PC-9 (cell line): ENCODE measurements at regions not wholly inside any gene's neighbourhood (a gene's known extent, or its start where the extent isn't known, plus 50 kb on each side); places are given as distances from the start of the nearest gene placed in this dataset.
"Not testable (repeated sequence)": the region's sequence is repeated elsewhere in the genome, so short reads cannot be mapped to it uniquely, and the experiment has no call there.

Experiments used
- BruUV-seq: library from RNA; stranded (reverse); fragments of 400-500 nt; replicated peaks from 2 replicates; lab custom pipeline; 2021; lab: Mats Ljungman, UMichigan
- CTCF ChIA-PET: fragments of 300-600 bp; sonication (Branson Sonifier 250); formaldehyde crosslinking; loops from one replicate; lab custom pipeline; 2022; ENCODE audit warnings: antibody characterized with exemption; lab: Charles Lee
- POLR2A ChIA-PET: fragments of 300-600 bp; sonication (Branson Sonifier 250); formaldehyde crosslinking; loops from one replicate; lab custom pipeline; 2022; ENCODE audit warnings: antibody characterized with exemption; ENCODE audit not compliant: unreplicated experiment; lab: Charles Lee
- DNase-seq, 2 experiments: peaks; one replicate each; pipeline versions ENCODE4 v3.0.0 to v3.0.0-alpha.2; 2015 to 2022; ENCODE audit warnings: mixed read lengths in 1 of 2
- H2AFZ ChIP-seq: fragments of 200-600 bp; sonication (generic); 2 replicates; pipeline ENCODE4 v1.8.1; 2017; ENCODE audit warnings: antibody characterized with exemption
- H3F3A ChIP-seq: fragments of 200-600 bp; sonication (generic); 2 replicates; pipeline ENCODE4 v1.8.1; 2017; ENCODE audit warnings: antibody characterized with exemption, mild to moderate bottlenecking, low read depth; ENCODE audit not compliant: insufficient read depth
- H3K27ac ChIP-seq: fragments of 200-600 bp; sonication (generic); 2 replicates; pipeline ENCODE4 v1.6.1; 2016; ENCODE audit warnings: mixed run types
- H3K27me3 ChIP-seq: fragments of 200-600 bp; sonication (generic); 2 replicates; pipeline ENCODE4 v1.6.1; 2016; ENCODE audit warnings: low read depth, mixed run types; ENCODE audit not compliant: insufficient read depth
- H3K36me3 ChIP-seq: fragments of 200-600 bp; sonication (generic); 2 replicates; pipeline ENCODE4 v1.6.1; 2016; ENCODE audit warnings: low read depth, mixed run types
- H3K4me1 ChIP-seq: fragments of 200-600 bp; sonication (generic); replicated peaks from 2 replicates; pipeline ENCODE4 v1.6.1; 2016; ENCODE audit warnings: mixed run types; ENCODE audit not compliant: insufficient read depth
- H3K4me2 ChIP-seq: fragments of 200-600 bp; sonication (generic); 2 replicates; pipeline ENCODE4 v1.6.1; 2017; ENCODE audit warnings: mixed run types
- H3K4me3 ChIP-seq: fragments of 200-600 bp; sonication (generic); 2 replicates; pipeline ENCODE4 v1.6.1; 2016; ENCODE audit warnings: mixed run types
- H3K79me2 ChIP-seq: fragments of 200-600 bp; sonication (generic); 2 replicates; pipeline ENCODE4 v1.6.1; 2017; ENCODE audit warnings: low read depth, mixed run types
- H3K9me2 ChIP-seq: fragments of 200-600 bp; sonication (generic); 2 replicates; pipeline ENCODE4 v1.8.1; 2017; ENCODE audit warnings: mild to moderate bottlenecking; ENCODE audit not compliant: insufficient read depth
- H3K9me3 ChIP-seq: fragments of 200-600 bp; sonication (generic); 2 replicates; pipeline ENCODE4 v1.8.1; 2016; ENCODE audit warnings: low read depth; ENCODE audit not compliant: insufficient read depth
- H4K20me1 ChIP-seq: fragments of 200-600 bp; sonication (generic); 2 replicates; pipeline ENCODE4 v1.8.1; 2017; ENCODE audit not compliant: insufficient read depth
- EZH2 ChIP-seq: fragments of 200-600 bp; sonication (generic); IDR thresholded peaks from 2 replicates; pipeline ENCODE4 v1.8.0; 2017; ENCODE audit warnings: antibody characterized with exemption, low read depth
- intact Hi-C: fragments of 100-400 bp; cut with micrococcal nuclease; formaldehyde crosslinking; loops from one replicate; pipeline ENCODE4 v1.10.0; 2022; ENCODE audit not compliant: unreplicated experiment
- TF ChIP-seq, protein P1 (sequence below): fragments of 200-600 bp; sonication (generic); conservative IDR thresholded peaks from 2 replicates; pipeline ENCODE4 v1.6.1; 2017; ENCODE audit warnings: mixed run types, antibody characterized with exemption, mild to moderate bottlenecking, moderate library complexity

GRCh38 chr6:113246186-113246585 is 611.0 kb upstream of the MARCKS start:
- Histone ChIP-seq H2AFZ (no peak overlapping the region), H3K36me3 (no peaks in the 10 kb centered on the region), H3K9me3 (no peaks in the 10 kb centered on the region), H3F3A (no peaks in the 10 kb centered on the region), H3K79me2 (no peaks in the 10 kb centered on the region), H3K4me2 (no peak overlapping the region), H4K20me1 (no peaks in the 10 kb centered on the region), H3K4me3 (no peak overlapping the region), H3K4me1 (no peaks in the 10 kb centered on the region), H3K9me2 (0 out of 2 replicates have a peak, but pooled peaks cover 4% of the 10 kb centered on the region), H3K27ac (no peak overlapping the region), H3K27me3 (no peaks in the 10 kb centered on the region)
- TF ChIP-seq EZH2: no peak
- TF ChIP-seq, protein P1, sequence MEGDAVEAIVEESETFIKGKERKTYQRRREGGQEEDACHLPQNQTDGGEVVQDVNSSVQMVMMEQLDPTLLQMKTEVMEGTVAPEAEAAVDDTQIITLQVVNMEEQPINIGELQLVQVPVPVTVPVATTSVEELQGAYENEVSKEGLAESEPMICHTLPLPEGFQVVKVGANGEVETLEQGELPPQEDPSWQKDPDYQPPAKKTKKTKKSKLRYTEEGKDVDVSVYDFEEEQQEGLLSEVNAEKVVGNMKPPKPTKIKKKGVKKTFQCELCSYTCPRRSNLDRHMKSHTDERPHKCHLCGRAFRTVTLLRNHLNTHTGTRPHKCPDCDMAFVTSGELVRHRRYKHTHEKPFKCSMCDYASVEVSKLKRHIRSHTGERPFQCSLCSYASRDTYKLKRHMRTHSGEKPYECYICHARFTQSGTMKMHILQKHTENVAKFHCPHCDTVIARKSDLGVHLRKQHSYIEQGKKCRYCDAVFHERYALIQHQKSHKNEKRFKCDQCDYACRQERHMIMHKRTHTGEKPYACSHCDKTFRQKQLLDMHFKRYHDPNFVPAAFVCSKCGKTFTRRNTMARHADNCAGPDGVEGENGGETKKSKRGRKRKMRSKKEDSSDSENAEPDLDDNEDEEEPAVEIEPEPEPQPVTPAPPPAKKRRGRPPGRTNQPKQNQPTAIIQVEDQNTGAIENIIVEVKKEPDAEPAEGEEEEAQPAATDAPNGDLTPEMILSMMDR: no peak
- ChIA-PET CTCF (no interaction called here), POLR2A (no interaction called here)
- no peak for DNase-seq
- BruUV-seq: no TSS peak
- intact Hi-C loops: no loop called here

DNA sequence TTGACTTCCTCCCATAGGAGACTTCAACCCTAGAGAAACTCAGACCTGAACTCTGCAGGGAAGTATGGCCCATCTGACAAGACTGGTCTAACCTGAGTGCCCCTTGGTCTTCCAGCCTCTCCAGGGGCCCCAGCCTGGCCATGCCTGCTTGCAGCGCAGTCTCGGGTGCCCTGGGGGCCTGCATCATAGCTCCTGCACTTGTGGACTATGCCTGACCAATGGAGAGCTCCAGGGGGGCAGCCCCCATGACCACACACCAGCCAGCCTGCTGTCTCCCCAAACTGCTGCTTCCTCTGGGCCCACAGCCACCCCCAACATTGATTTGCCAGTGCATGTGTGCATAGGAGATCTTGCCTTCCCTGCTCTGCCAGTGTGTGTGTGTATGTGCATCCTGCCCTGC is 608.6 kb upstream of the MARCKS start:
- no peak for DNase-seq
- no peak overlapping the region for H3K27ac ChIP-seq
- TF ChIP-seq, protein P1: no peak
- no peak for TF ChIP-seq EZH2
- H3K27me3 ChIP-seq: no peaks in the 10 kb centered on the region
- ChIA-PET POLR2A (no interaction called here), CTCF (no interaction called here)
- no TSS peak for BruUV-seq
- no peaks in the 10 kb centered on the region for H3K4me1 ChIP-seq
- no peaks in the 10 kb centered on the region for H4K20me1 ChIP-seq
- no peaks in the 10 kb centered on the region for H3K36me3 ChIP-seq
- peaks cover 4% of the 10 kb centered on the region; the same call in 1 of the 2 replicates for H3K9me2 ChIP-seq
- no peak overlapping the region for H3K4me2 ChIP-seq
- peaks cover 4% of the 10 kb centered on the region; the same call in 1 of the 2 replicates for H3K9me3 ChIP-seq
- no peaks in the 10 kb centered on the region for H3F3A ChIP-seq
- H3K79me2 ChIP-seq: no peaks in the 10 kb centered on the region
- no peak overlapping the region for H2AFZ ChIP-seq
- H3K4me3 ChIP-seq: no peak overlapping the region
- intact Hi-C loops: no loop called here

- H4K20me1 ChIP-seq, H3K9me2 ChIP-seq, H3K4me3 ChIP-seq, DNase-seq, H3K4me1 ChIP-seq, intact Hi-C loops, H2AFZ ChIP-seq, CTCF ChIA-PET, H3K36me3 ChIP-seq, H3K79me2 ChIP-seq, H3K4me2 ChIP-seq, H3K27me3 ChIP-seq, BruUV-seq, H3K27ac ChIP-seq, POLR2A ChIA-PET, H3F3A ChIP-seq: not testable (repeated sequence)
- peaks cover 13% of the 10 kb centered on the region; the same call in 1 of the 2 replicates for H3K9me3 ChIP-seq
Observed at GRCh38 chr6:113254194-113254593, 603.0 kb upstream of the MARCKS start.

DNA sequence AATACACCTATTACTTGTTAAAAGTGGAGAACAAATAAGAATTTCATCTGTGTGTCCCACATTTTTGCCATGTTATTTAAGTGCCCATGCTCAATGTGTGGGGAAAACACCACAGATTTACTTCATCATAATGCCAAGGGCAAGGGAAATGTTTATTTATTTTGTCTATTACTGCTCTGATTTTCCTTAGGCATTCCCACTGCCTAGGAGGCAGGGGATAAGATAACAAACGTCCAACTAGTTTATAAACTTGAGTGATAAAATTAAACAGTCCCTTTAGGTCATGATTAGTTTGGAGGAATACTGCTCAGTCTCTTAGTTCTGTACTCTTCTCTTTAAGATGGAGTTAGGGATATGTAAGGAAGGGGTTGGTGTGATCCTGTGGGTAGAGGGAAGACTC is 598.4 kb upstream of the MARCKS start:
- Histone ChIP-seq H3K79me2 (no peaks in the 10 kb centered on the region), H3K9me3 (peaks cover 13% of the 10 kb centered on the region; the same call in 1 of the 2 replicates), H3K9me2 (no peaks in the 10 kb centered on the region; the same call in 1 of the 2 replicates), H3F3A (no peaks in the 10 kb centered on the region), H4K20me1 (no peaks in the 10 kb centered on the region), H2AFZ (no peak overlapping the region), H3K4me3 (no peak overlapping the region), H3K4me2 (no peak overlapping the region), H3K27me3 (no peaks in the 10 kb centered on the region), H3K36me3 (no peaks in the 10 kb centered on the region), H3K4me1 (no peaks in the 10 kb centered on the region), H3K27ac (no peak overlapping the region)
- no peak for DNase-seq
- intact Hi-C loops: no loop called here
- ChIA-PET CTCF (no interaction called here), POLR2A (no interaction called here)
- TF ChIP-seq, protein P1: no peak
- no peak for TF ChIP-seq EZH2
- no TSS peak for BruUV-seq
